Ovary (tissue), 7 donors: ENCODE measurements at regions not wholly inside any gene's neighbourhood (a gene's known extent, or its start where the extent isn't known, plus 50 kb on each side); places are given as distances from the start of the nearest gene placed in this dataset.

Experiments
- DNase-seq, 5 donors: peaks; one replicate each; pipeline ENCODE4 v3.0.0-alpha.2; 2019 to 2020
- H3K27ac ChIP-seq, 2 donors: fragments of 200-600 bp; one replicate each; pipeline versions ENCODE4 v1.5.1 to v1.8.0; 2019 to 2022
- H3K27me3 ChIP-seq: fragments of 200-600 bp; one replicate; pipeline ENCODE4 v1.8.0; 2022
- H3K36me3 ChIP-seq: fragments of 200-600 bp; sonication (generic); one replicate; pipeline ENCODE4 v1.5.1; 2019
- H3K4me1 ChIP-seq: one replicate; pipeline ENCODE4 v1.8.1; 2013; ENCODE audit warnings: mild to moderate bottlenecking, moderate library complexity; ENCODE audit not compliant: insufficient read depth
- H3K4me3 ChIP-seq: fragments of 200-600 bp; sonication (generic); one replicate; pipeline ENCODE4 v1.5.1; 2017
- H3K9me3 ChIP-seq, 2 donors: fragments of 200-600 bp in 1 of 2; sonication (generic) in 1 of 2; one replicate each; pipeline versions ENCODE4 v1.5.1 to v1.8.1; 2013 to 2019; ENCODE audit warnings: mild to moderate bottlenecking in 1 of 2, moderate library complexity in 1 of 2
- EP300 ChIP-seq: sonication (generic); formaldehyde crosslinking; IDR thresholded peaks from one replicate; pipeline ENCODE4 v1.6.1; 2017; ENCODE audit warnings: antibody characterized with exemption
- POLR2A ChIP-seq: fragments of 450-650 bp; IDR thresholded peaks from one replicate; pipeline ENCODE4 v1.6.1; 2017; ENCODE audit warnings: antibody characterized with exemption, mild to moderate bottlenecking, moderate library complexity
- WGBS, 3 donors: extraction: QIAGEN DNeasy Blood & Tissue Kit in 1 of 3; methylation state at CpG; one replicate each; pipeline versions ENCODE4 v1.1.5 to v1.1.7; 2013 to 2017; 5-methylcytosine and 5-hydroxymethylcytosine counted together
- intact Hi-C, 4 donors: fragments of 100-400 bp; cut with DNase I; formaldehyde crosslinking; loops; one replicate each; pipeline versions ENCODE4 v1.11.0 to v1.15.1; 2022 to 2023
- TF ChIP-seq, protein P1 (sequence below), 3 donors: fragments of 450-650 bp in 2 of 3; fragments of 200-600 bp in 1 of 3; IDR thresholded peaks; one replicate each; pipeline versions ENCODE4 v1.5.1 to v1.8.0; 2016 to 2022; ENCODE audit warnings: antibody characterized with exemption in 3 of 3, mild to moderate bottlenecking in 1 of 3
- donor health status: DM: no; HTN: no; CAD: no; lungs with moderate emphysema.
- donor health status: DM: no; HTN: no; CAD: no.
- donor health status: Bipolar disorder and iron deficiency.
- donor health status: DM: no; HTN: no; CAD: no.
- donor health status: DM: yes; HTN: yes; CAD: no.

DNA sequence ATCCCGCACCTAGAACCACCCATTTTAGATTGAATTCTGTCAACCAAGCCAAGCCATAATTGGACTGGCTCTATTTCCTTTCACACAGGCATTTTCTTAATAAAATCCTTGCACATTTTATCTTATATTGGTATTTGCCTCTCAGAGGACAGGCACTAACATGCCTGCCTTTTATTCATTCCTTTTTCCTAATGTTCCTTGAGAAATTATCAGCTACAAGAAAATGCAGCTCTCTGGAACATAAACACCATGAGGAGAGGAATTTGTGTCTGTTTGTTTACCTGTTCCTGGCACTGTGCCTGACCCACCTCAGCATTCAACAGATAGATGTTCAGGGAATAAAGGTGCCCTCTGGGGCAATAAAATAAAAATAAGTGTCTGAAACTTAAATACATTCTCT, 116.2 kb downstream of the PDHA2 start:
- Histone ChIP-seq H3K4me1 (no peaks in the 10 kb centered on the region), H3K9me3 (no peaks in the 10 kb centered on the region), H3K27ac (no peak overlapping the region), H3K27me3 (no peaks in the 10 kb centered on the region), H3K36me3 (no peaks in the 10 kb centered on the region), H3K4me3 (no peak overlapping the region)
- 80 to 91% (median 88%) methylated on average over 1 of the region's 1 CpG for WGBS, 3 donors
- intact Hi-C loops = no loop called here
- TF ChIP-seq EP300 (no peak), POLR2A (no peak)
- TF ChIP-seq, protein P1, sequence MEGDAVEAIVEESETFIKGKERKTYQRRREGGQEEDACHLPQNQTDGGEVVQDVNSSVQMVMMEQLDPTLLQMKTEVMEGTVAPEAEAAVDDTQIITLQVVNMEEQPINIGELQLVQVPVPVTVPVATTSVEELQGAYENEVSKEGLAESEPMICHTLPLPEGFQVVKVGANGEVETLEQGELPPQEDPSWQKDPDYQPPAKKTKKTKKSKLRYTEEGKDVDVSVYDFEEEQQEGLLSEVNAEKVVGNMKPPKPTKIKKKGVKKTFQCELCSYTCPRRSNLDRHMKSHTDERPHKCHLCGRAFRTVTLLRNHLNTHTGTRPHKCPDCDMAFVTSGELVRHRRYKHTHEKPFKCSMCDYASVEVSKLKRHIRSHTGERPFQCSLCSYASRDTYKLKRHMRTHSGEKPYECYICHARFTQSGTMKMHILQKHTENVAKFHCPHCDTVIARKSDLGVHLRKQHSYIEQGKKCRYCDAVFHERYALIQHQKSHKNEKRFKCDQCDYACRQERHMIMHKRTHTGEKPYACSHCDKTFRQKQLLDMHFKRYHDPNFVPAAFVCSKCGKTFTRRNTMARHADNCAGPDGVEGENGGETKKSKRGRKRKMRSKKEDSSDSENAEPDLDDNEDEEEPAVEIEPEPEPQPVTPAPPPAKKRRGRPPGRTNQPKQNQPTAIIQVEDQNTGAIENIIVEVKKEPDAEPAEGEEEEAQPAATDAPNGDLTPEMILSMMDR (IDR thresholded peaks at IDR 0.05) = no peak
- no peak for DNase-seq

DNA sequence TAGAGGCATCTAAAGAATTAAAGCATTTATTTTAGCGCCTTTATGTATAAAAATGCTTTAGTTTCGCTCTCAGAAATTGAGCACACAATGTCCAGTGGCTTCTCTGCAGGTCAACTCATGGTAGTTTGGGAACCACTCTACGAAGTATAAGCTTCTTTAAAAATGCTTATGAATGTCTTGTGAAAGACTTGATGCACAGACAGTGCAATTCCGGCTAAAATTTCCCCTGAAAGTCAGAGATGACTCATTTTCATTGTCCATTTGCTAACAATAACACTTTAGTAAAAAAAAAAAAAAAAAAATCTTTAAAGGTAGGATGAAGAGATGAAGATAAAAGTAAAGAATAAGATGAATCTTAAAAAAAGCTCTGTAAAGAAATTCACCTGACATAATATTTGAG, 117.2 kb downstream of the PDHA2 start:
- intact Hi-C loops = no loop called here

GRCh38 chr4:95957759-95958158, 117.9 kb downstream of the PDHA2 start:
- 86 to 99% (median 92%) methylated on average over 3 of the region's 3 CpGs for WGBS, 3 donors
- H3K9me3 ChIP-seq = no peaks in the 10 kb centered on the region
- no peaks in the 10 kb centered on the region for H3K36me3 ChIP-seq
- H3K27ac ChIP-seq = no peak overlapping the region
- TF ChIP-seq POLR2A (no peak), EP300 (no peak)
- TF ChIP-seq, protein P1 (IDR thresholded peaks at IDR 0.05) = no peak
- intact Hi-C loops = no loop called here
- no peak overlapping the region for H3K4me3 ChIP-seq
- H3K27me3 ChIP-seq = no peaks in the 10 kb centered on the region
- no peak for DNase-seq
- no peaks in the 10 kb centered on the region for H3K4me1 ChIP-seq

More for the DNA sequence above, 117.2 kb downstream of the PDHA2 start:
- Histone ChIP-seq H3K4me3 (no peak overlapping the region), H3K9me3 (no peaks in the 10 kb centered on the region), H3K36me3 (no peaks in the 10 kb centered on the region), H3K4me1 (no peaks in the 10 kb centered on the region), H3K27me3 (no peaks in the 10 kb centered on the region), H3K27ac (no peak overlapping the region)
- DNase-seq = no peak
- TF ChIP-seq EP300 (no peak), POLR2A (no peak)
- TF ChIP-seq, protein P1 (IDR thresholded peaks at IDR 0.05) = no peak
- WGBS, 3 donors = 86 to 88% (median 87%) methylated on average over 4 of the region's 4 CpGs

DNA sequence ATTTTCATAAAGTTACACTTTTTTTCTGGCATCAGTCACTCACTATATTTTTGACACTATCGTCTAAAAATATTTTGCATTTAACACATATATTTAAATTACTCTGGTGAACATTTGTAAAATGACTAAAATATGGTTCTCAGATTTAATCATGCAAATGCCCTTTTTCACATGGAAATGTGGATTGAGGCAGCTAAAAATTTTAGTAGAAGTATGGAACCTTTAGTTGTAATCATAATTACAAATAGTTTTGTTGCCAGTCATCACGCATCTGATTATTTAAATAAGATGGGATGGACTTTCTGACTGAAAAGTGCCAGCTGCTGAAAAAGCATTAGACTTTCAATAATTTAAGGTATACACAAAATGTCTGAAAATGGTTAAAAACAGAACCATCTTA, 119.3 kb downstream of the PDHA2 start:
- no peak overlapping the region for H3K27ac ChIP-seq
- H3K27me3 ChIP-seq = no peaks in the 10 kb centered on the region
- no peak for DNase-seq
- WGBS, 3 donors = 90 to 93% (median 91%) methylated on average over 2 of the region's 2 CpGs
- no peak overlapping the region for H3K4me3 ChIP-seq
- intact Hi-C loops = no loop called here
- H3K4me1 ChIP-seq = no peaks in the 10 kb centered on the region
- no peaks in the 10 kb centered on the region for H3K36me3 ChIP-seq
- H3K9me3 ChIP-seq = no peaks in the 10 kb centered on the region
- no peak for TF ChIP-seq EP300
- TF ChIP-seq, protein P1 (IDR thresholded peaks at IDR 0.05) = no peak

- intact Hi-C loops = no loop called here
These were observed 119.7 kb downstream of the PDHA2 start for GRCh38 chr4:95959633-95960032.

More at GRCh38 chr4:95959633-95960032, 119.7 kb downstream of the PDHA2 start:
- TF ChIP-seq POLR2A = no peak
- TF ChIP-seq, protein P1 (IDR thresholded peaks at IDR 0.05) = no peak
- no peak for TF ChIP-seq EP300
- Histone ChIP-seq H3K36me3 (no peaks in the 10 kb centered on the region), H3K9me3 (no peaks in the 10 kb centered on the region), H3K27me3 (no peaks in the 10 kb centered on the region), H3K27ac (no peak overlapping the region), H3K4me1 (no peaks in the 10 kb centered on the region), H3K4me3 (no peak overlapping the region)
- DNase-seq = no peak
- 70 to 78% (median 76%) methylated on average over 2 of the region's 2 CpGs for WGBS, 3 donors
